GM12874 (cell line): ENCODE measurements at regions not wholly inside any gene's neighbourhood (a gene's known extent, or its start where the extent isn't known, plus 50 kb on each side); places are given as distances from the start of the nearest gene placed in this dataset.

Source experiments
- CTCF ChIP-seq: IDR thresholded peaks from 2 replicates; pipeline ENCODE4 v1.5.1; 2011; ENCODE audit warnings: low read depth, mild to moderate bottlenecking, control low read depth, low read length, moderate library complexity; ENCODE audit not compliant: insufficient read depth

DNA sequence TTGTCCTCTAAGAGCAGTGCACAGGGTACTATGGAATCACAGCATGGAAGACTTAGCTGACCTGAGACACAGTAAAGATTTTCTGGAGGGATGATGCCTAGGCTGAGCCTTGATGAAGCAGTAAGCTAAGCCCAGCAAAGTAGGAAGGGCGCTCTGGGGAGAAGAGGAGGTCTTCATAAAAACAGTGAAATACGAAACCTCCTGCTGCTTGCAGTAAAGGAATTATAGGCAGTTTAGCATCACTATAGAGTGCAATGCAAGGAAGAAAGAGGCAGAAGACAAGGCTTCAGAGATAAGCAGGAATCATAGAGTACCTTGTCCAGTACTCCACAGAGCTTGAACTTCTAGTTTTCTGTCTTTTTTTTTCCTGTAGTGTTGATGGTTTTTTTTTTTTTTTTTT lies 555.7 kb upstream of the CADM1 start:
- TF ChIP-seq CTCF = no peak

- no peak for TF ChIP-seq CTCF
These were observed 552.8 kb upstream of the CADM1 start for GRCh38 chr11:116057000-116057399.

DNA sequence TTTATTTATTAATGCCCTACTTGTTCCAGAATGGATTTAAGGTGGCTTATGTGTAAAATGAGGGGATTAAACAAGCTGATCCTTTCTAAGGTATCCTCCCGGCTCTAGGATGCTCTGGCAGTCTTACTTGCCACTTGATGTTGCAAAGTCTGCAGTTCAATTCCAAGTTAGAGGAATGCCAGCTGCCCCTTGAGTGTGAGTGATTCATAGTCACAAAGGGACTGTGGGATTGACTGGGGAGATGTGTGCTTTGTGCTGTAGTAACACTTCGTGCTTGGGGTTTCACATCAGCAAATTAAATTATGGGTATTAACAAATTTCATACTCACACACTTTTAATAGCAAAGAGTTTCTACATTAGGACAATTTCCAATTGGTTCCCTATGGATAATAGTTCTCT lies 550.8 kb upstream of the CADM1 start:
- no peak for TF ChIP-seq CTCF

- TF ChIP-seq CTCF = no peak
These were observed 549.3 kb upstream of the CADM1 start for GRCh38 chr11:116053548-116053919.

DNA sequence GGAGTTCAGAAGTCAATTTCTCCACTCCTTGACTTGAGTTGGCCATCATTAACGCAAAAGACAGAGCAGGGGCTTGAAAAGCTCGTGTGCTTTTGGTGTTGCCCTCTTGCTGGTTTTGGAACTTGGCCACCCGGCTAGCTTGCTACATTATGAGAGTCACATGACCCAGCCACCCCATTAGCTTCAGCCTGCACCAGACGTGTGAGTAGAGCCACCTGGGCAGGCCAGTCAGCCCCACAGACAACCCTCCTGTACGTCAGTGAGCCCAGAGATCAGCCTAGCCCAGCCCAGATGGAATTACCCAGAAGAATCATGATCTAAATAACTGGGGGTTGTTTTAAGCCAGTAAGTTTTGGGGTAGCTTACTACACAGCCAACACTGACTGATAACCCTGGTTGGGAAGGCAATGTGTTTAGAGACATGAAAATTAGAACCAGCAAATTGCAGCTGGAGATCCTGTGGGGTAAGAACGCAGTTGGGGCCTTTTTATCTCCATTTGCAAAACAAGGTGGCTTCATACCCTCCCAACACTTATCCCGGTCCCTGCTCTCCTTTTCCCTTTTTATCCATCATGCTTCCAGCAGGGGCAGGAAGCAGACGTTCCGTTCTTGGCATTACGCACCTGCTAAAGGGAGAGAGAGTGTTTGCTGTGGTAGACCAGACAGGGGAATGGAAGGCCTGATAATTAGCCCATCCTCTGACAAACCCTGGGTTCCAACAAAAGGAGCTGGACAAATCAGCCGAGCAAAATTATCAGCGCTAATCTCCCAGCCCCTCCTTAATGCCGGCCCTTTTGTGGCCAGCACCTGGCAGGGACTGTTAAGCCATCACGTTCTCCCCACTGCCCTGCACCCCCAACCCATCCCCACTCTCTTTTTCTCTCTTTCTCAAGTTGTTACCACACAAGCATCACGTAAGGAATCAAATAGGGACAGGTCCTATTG lies 548.7 kb upstream of the CADM1 start:
- no peak for TF ChIP-seq CTCF

GRCh38 chr11:116051494-116051893 lies 547.3 kb upstream of the CADM1 start:
- TF ChIP-seq CTCF = no peak

DNA sequence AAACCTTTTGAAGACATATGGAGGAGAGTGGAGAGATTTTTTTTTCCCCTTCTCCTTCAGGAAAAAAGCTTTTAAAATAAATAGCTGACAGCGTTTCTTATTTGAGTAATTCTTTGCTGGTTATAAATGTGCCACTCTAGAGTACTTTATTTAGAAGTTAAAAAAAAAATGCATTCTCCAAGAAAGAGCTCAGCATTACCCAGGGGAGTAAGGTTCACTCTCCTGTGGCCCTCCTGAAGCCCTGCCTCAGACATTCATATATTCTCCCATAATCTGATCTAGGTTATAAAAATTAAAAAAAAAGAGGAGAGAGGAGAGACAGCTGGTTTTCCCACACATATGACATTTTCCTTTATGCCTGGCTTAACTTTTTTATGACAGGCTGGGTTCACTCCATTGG lies 545.2 kb upstream of the CADM1 start:
- TF ChIP-seq CTCF = no peak
